H9 (cell line): ENCODE measurements at regions not wholly inside any gene's neighbourhood (a gene's known extent, or its start where the extent isn't known, plus 50 kb on each side); places are given as distances from the start of the nearest gene placed in this dataset.

ENCODE experiments used
- DNase-seq: peaks from one replicate; pipeline ENCODE4 v3.0.0-alpha.2; 2017
- H2AFZ ChIP-seq: one replicate; pipeline ENCODE4 v1.6.1; 2013; ENCODE audit warnings: mild to moderate bottlenecking, low read length, control low read depth, moderate library complexity
- H2AK5ac ChIP-seq: 2 replicates; pipeline ENCODE4 v1.6.1; 2013; ENCODE audit warnings: low read length, control low read depth, mixed read lengths; ENCODE audit not compliant: insufficient read length
- H2BK120ac ChIP-seq: one replicate; pipeline ENCODE4 v1.6.1; 2013; ENCODE audit warnings: low read depth, mild to moderate bottlenecking, low read length, control low read depth, inconsistent platforms; ENCODE audit not compliant: poor library complexity, severe bottlenecking
- H2BK12ac ChIP-seq: 2 replicates; pipeline ENCODE4 v1.6.1; 2013; ENCODE audit warnings: low read length, control low read depth, mixed read lengths, low read depth; ENCODE audit not compliant: insufficient read length
- H2BK15ac ChIP-seq: 2 replicates; pipeline ENCODE4 v1.6.1; 2013; ENCODE audit warnings: low read depth, low read length, control low read depth
- H2BK20ac ChIP-seq: one replicate; pipeline ENCODE4 v1.6.1; 2013; ENCODE audit warnings: low read depth, mild to moderate bottlenecking, low read length, control low read depth, inconsistent platforms; ENCODE audit not compliant: poor library complexity, severe bottlenecking
- H2BK5ac ChIP-seq: 2 replicates; pipeline ENCODE4 v1.6.1; 2013; ENCODE audit warnings: low read length, control low read depth, mixed read lengths; ENCODE audit not compliant: insufficient read length
- H3K14ac ChIP-seq: 2 replicates; pipeline ENCODE4 v1.6.1; 2013; ENCODE audit warnings: low read length, control low read depth; ENCODE audit not compliant: insufficient read depth
- H3K18ac ChIP-seq: 2 replicates; pipeline ENCODE4 v1.6.1; 2013; ENCODE audit warnings: low read depth, mild to moderate bottlenecking, mixed read lengths, low read length, control low read depth; ENCODE audit not compliant: insufficient read length
- H3K23ac ChIP-seq: 2 replicates; pipeline ENCODE4 v1.6.1; 2013; ENCODE audit warnings: low read length, control low read depth, mixed read lengths, low read depth; ENCODE audit not compliant: insufficient read length
- H3K23me2 ChIP-seq: 2 replicates; pipeline ENCODE4 v1.6.1; 2013; ENCODE audit warnings: low read depth, mild to moderate bottlenecking, mixed read lengths, low read length, control low read depth; ENCODE audit not compliant: insufficient read length, poor library complexity, severe bottlenecking
- H3K27ac ChIP-seq: 2 replicates; pipeline ENCODE4 v1.5.1; 2013; ENCODE audit warnings: low read length, control low read depth, mixed read lengths, low read depth; ENCODE audit not compliant: insufficient read length
- H3K27me3 ChIP-seq: 2 replicates; pipeline ENCODE4 v1.6.1; 2013; ENCODE audit warnings: low read length, control low read depth, inconsistent platforms; ENCODE audit not compliant: insufficient read depth
- H3K4ac ChIP-seq: 2 replicates; pipeline ENCODE4 v1.6.1; 2013; ENCODE audit warnings: low read depth, mild to moderate bottlenecking, control low read depth, inconsistent platforms, low read length, moderate library complexity
- H3K4me1 ChIP-seq: 2 replicates; pipeline ENCODE4 v1.6.1; 2013; ENCODE audit warnings: low read length, control low read depth, inconsistent platforms; ENCODE audit not compliant: insufficient read depth
- H3K4me2 ChIP-seq: 2 replicates; pipeline ENCODE4 v1.6.1; 2013; ENCODE audit warnings: low read length, control low read depth, mixed read lengths; ENCODE audit not compliant: insufficient read length, insufficient read depth
- H3K56ac ChIP-seq: 2 replicates; pipeline ENCODE4 v1.6.1; 2013; ENCODE audit warnings: low read depth, mild to moderate bottlenecking, mixed read lengths, low read length, control low read depth; ENCODE audit not compliant: insufficient read length
- H3K79me1 ChIP-seq: 2 replicates; pipeline ENCODE4 v1.6.1; 2013; ENCODE audit warnings: low read depth, mild to moderate bottlenecking, moderate library complexity, low read length, control low read depth, inconsistent platforms; ENCODE audit not compliant: insufficient read depth, poor library complexity, severe bottlenecking
- H3K79me2 ChIP-seq: 2 replicates; pipeline ENCODE4 v1.6.1; 2013; ENCODE audit warnings: low read length, control low read depth, inconsistent platforms; ENCODE audit not compliant: insufficient read depth
- H3K9ac ChIP-seq: 2 replicates; pipeline ENCODE4 v1.6.1; 2013; ENCODE audit warnings: low read length, control low read depth, mixed read lengths; ENCODE audit not compliant: insufficient read length; ENCODE audit errors: extremely low read depth
- H3K9me3 ChIP-seq: one replicate; pipeline ENCODE4 v1.6.1; 2013; ENCODE audit warnings: low read depth, low read length, inconsistent platforms; ENCODE audit not compliant: control insufficient read depth
- H3T11ph ChIP-seq: one replicate; pipeline ENCODE4 v1.6.1; 2013; ENCODE audit warnings: mild to moderate bottlenecking, low read length, control low read depth, inconsistent platforms
- H4K20me1 ChIP-seq: one replicate; pipeline ENCODE4 v1.6.1; 2013; ENCODE audit not compliant: control insufficient read depth, insufficient read length, insufficient read depth
- H4K5ac ChIP-seq: 2 replicates; pipeline ENCODE4 v1.6.1; 2013; ENCODE audit warnings: low read depth, mild to moderate bottlenecking, mixed read lengths, low read length, control low read depth; ENCODE audit not compliant: insufficient read length
- H4K8ac ChIP-seq: replicated peaks from 2 replicates; pipeline ENCODE4 v1.6.1; 2013; ENCODE audit warnings: low read length, control low read depth, mixed read lengths, low read depth; ENCODE audit not compliant: insufficient read length
- H4K91ac ChIP-seq: 2 replicates; pipeline ENCODE4 v1.6.1; 2013; ENCODE audit warnings: low read depth, mild to moderate bottlenecking, moderate library complexity, mixed read lengths, low read length, control low read depth; ENCODE audit not compliant: insufficient read length
- H3K27ac Mint-ChIP-seq, 3 experiments: 2 replicates in 2 of 3; 3 replicates in 1 of 3; pipeline ENCODE4 v1.8.0; 2020 to 2021; ENCODE audit warnings: mixed read lengths in 3 of 3, mild to moderate bottlenecking in 1 of 3, moderate library complexity in 1 of 3
- H3K27me3 Mint-ChIP-seq: 2 replicates; pipeline ENCODE4 v1.8.0; 2021; ENCODE audit warnings: low read depth, mild to moderate bottlenecking, moderate library complexity, mixed read lengths
- H3K36me3 Mint-ChIP-seq, 3 experiments: 2 replicates in 2 of 3; 3 replicates in 1 of 3; pipeline ENCODE4 v1.8.0; 2020 to 2021; ENCODE audit warnings: low read depth in 3 of 3, mixed read lengths in 3 of 3; ENCODE audit not compliant: insufficient read depth in 1 of 3
- H3K4me1 Mint-ChIP-seq, 2 experiments: 2 replicates each; pipeline ENCODE4 v1.8.0; 2020; ENCODE audit warnings: mixed read lengths in 2 of 2
- H3K4me3 Mint-ChIP-seq, 2 experiments: 2 replicates in 1 of 2; 3 replicates in 1 of 2; pipeline ENCODE4 v1.8.0; 2020 to 2021; ENCODE audit warnings: mild to moderate bottlenecking in 2 of 2, mixed read lengths in 2 of 2, moderate library complexity in 1 of 2
- H3K9me3 Mint-ChIP-seq, 2 experiments: 2 replicates in 1 of 2; 3 replicates in 1 of 2; pipeline ENCODE4 v1.8.0; 2020; ENCODE audit warnings: mild to moderate bottlenecking in 2 of 2, mixed read lengths in 2 of 2, moderate library complexity in 1 of 2
- WGBS: extraction: QIAGEN DNeasy Blood & Tissue Kit; methylation state at CpG from one replicate; pipeline ENCODE4 v1.1.7; 2013; ENCODE audit warnings: missing lambda C conversion rate, low lambda C conversion rate, mixed read lengths; ENCODE audit not compliant: insufficient read length; ENCODE audit errors: extremely low coverage; 5-methylcytosine and 5-hydroxymethylcytosine counted together
- TF ChIP-seq, protein P1 (sequence below): fragments of 200-600 bp; sonication (generic); conservative IDR thresholded peaks from 3 replicates; pipeline ENCODE4 v1.8.0; 2021; ENCODE audit warnings: antibody characterized with exemption, mild to moderate bottlenecking

DNA sequence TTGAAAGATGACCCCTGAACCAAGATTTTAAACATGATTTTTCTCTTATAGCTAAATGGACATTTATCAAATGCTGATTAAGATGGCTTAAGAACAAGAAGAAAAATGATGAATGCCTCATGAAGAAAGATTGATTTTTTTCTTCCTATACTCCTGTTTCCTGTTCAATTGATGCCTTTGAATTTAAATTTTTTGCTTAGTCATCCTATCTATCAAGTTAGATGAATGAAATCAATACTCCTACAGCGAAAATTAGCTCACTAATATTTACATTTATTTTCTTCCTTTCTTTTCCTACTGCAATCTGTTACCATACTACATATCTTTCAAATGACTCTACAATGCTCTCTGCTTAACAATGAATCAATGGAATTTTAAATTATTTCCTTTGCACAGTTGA lies 773.6 kb upstream of the DIAPH2 start:
- no peak overlapping the region for H4K91ac ChIP-seq
- Mint-ChIP-seq H3K4me1 (peaks cover 8% of the 10 kb centered on the region in 2 experiments), H3K27ac (no peak overlapping the region), H3K36me3 (no peaks in the 10 kb centered on the region), H3K4me3 (no peak overlapping the region), H3K27me3 (no peaks in the 10 kb centered on the region), H3K9me3 (no peaks in the 10 kb centered on the region)
- TF ChIP-seq, protein P1, sequence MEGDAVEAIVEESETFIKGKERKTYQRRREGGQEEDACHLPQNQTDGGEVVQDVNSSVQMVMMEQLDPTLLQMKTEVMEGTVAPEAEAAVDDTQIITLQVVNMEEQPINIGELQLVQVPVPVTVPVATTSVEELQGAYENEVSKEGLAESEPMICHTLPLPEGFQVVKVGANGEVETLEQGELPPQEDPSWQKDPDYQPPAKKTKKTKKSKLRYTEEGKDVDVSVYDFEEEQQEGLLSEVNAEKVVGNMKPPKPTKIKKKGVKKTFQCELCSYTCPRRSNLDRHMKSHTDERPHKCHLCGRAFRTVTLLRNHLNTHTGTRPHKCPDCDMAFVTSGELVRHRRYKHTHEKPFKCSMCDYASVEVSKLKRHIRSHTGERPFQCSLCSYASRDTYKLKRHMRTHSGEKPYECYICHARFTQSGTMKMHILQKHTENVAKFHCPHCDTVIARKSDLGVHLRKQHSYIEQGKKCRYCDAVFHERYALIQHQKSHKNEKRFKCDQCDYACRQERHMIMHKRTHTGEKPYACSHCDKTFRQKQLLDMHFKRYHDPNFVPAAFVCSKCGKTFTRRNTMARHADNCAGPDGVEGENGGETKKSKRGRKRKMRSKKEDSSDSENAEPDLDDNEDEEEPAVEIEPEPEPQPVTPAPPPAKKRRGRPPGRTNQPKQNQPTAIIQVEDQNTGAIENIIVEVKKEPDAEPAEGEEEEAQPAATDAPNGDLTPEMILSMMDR = no peak
- H2AK5ac ChIP-seq = no peak overlapping the region
- no peak overlapping the region for H4K8ac ChIP-seq
- H3K14ac ChIP-seq = no peak overlapping the region
- H3K79me1 ChIP-seq = no peaks in the 10 kb centered on the region
- H2AFZ ChIP-seq = no peak overlapping the region
- no peak overlapping the region for H3K4me2 ChIP-seq
- H2BK120ac ChIP-seq = no peak overlapping the region
- H4K5ac ChIP-seq = no peak overlapping the region
- no peaks in the 10 kb centered on the region for H3K23me2 ChIP-seq
- H3K56ac ChIP-seq = no peak overlapping the region
- no peak overlapping the region for H2BK15ac ChIP-seq
- H4K20me1 ChIP-seq = no peaks in the 10 kb centered on the region
- H3K79me2 ChIP-seq = no peaks in the 10 kb centered on the region
- H2BK12ac ChIP-seq = no peak overlapping the region
- no peak overlapping the region for H3K9ac ChIP-seq
- no peak overlapping the region for H3K18ac ChIP-seq
- no CpG with 5 or more reads among the region's 1 CpG for WGBS
- H3K4ac ChIP-seq = no peak overlapping the region
- H2BK20ac ChIP-seq = no peak overlapping the region
- no peaks in the 10 kb centered on the region for H3K27me3 ChIP-seq
- H2BK5ac ChIP-seq = no peak overlapping the region
- no peaks in the 10 kb centered on the region for H3K9me3 ChIP-seq
- peaks cover 3% of the 10 kb centered on the region; the same call in 1 of the 2 replicates for H3K4me1 ChIP-seq
- no peak overlapping the region for H3K27ac ChIP-seq
- no peak overlapping the region for H3K23ac ChIP-seq
- no peak for DNase-seq
- no peak overlapping the region for H3T11ph ChIP-seq
